Right cardiac atrium (tissue), 5 donors: ENCODE measurements at regions not wholly inside any gene's neighbourhood (a gene's known extent, or its start where the extent isn't known, plus 50 kb on each side); places are given as distances from the start of the nearest gene placed in this dataset.
"Not testable (repeated sequence)": the region's sequence is repeated elsewhere in the genome, so short reads cannot be mapped to it uniquely, and the experiment has no call there.

Experiments used
- ATAC-seq, 2 donors: fragments of 200-7000 bp; cut with Tn5 transposase; one replicate each; pipeline versions ENCODE4 v1.8.0 to v1.9.1; 2020; ENCODE audit warnings: moderate library complexity in 2 of 2, mild to moderate bottlenecking in 1 of 2
- DNase-seq, 3 donors: peaks; one replicate each; pipeline ENCODE4 v3.0.0-alpha.2; 2020
- H3K27ac ChIP-seq: one replicate; pipeline ENCODE4 v1.5.1; 2013; ENCODE audit warnings: mild to moderate bottlenecking, low read length, control low read depth, moderate library complexity
- H3K27me3 ChIP-seq: one replicate; pipeline ENCODE4 v1.6.1; 2013; ENCODE audit not compliant: control insufficient read depth, insufficient read depth
- H3K4me1 ChIP-seq: one replicate; pipeline ENCODE4 v1.6.1; 2013; ENCODE audit warnings: low read length; ENCODE audit not compliant: control insufficient read depth, insufficient read depth
- H3K4me3 ChIP-seq: one replicate; pipeline ENCODE4 v1.5.1; 2013; ENCODE audit warnings: low read length, control low read depth
- H3K9me3 ChIP-seq: one replicate; pipeline ENCODE4 v1.6.1; 2013; ENCODE audit warnings: low read length; ENCODE audit not compliant: control insufficient read depth
- whole genome bisulfite sequencing: extraction: QIAGEN DNeasy Blood & Tissue Kit; methylation state at CpG from one replicate; pipeline ENCODE4 v1.1.7; 2013; 5-methylcytosine and 5-hydroxymethylcytosine counted together
- intact Hi-C, 4 donors: fragments of 100-400 bp; cut with DNase I; formaldehyde crosslinking; loops; one replicate each; pipeline versions ENCODE4 v1.11.0 to v1.14.0; 2022 to 2023
- donor health status: healthy with polysubstance abuse.
- donor health status: DM: no; HTN: yes; CAD: no.
- donor health status: DM: no; HTN: no; CAD: no.
- donor health status: DM: no; HTN: yes; CAD: no; lungs with severe emphysema.
- donor health status: DM: yes; HTN: yes; CAD: no.

DNA sequence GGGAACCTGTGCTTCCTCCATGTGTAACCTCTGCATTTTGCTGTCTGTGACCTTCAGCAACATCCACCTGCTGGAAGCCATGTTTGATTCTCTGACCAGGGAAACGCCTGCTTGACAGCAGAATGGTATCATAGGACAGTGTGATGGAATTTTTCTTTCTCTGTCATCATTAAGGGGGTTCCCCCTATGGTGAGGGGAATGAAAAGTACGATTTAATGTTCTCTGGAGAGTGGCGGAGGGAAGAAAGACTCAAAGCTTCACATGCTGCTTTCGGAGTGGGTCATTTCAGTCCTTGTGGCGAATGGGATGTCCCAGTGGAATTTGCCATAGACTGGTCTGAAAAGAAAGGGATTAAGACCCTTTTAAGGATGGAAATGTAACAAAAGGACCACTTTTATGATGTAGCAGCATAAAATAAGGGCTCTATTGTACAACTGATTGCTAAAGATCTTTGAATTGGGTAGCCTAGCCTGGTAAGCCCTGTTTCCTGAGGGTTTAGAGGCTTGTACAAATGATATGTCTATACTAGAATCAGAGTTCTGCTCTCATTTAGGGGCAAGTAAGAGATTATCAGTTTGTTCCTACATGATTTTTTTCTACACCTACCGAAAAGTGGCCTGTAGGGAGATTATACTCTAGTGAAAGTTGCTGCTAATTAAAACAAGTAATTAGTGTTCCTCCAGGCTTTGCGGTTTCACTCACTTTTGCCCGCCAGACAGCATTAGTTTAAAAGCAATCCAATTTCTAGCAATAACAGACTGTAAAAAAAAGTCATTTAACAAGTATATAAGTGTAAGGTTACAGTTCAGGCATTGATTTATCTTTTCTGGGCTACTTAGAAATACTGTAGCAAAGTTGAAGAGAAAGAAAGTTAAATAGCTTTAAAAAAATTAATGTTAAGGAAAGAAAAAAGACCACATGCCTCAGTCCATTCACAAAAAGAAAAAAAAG, 904.5 kb downstream of the NR2F1-AS1 start:
- H3K9me3 ChIP-seq, result no peaks in the 10 kb centered on the region
- no peaks in the 10 kb centered on the region for H3K27me3 ChIP-seq
- H3K4me1 ChIP-seq, result no peaks in the 10 kb centered on the region
- H3K4me3 ChIP-seq, result no peak overlapping the region
- intact Hi-C loops, result no loop called here
- DNase-seq, result no peak
- H3K27ac ChIP-seq, result no peak overlapping the region
- no peak for ATAC-seq
- WGBS, result 89% methylated on average over 8 of the region's 8 CpGs

DNA sequence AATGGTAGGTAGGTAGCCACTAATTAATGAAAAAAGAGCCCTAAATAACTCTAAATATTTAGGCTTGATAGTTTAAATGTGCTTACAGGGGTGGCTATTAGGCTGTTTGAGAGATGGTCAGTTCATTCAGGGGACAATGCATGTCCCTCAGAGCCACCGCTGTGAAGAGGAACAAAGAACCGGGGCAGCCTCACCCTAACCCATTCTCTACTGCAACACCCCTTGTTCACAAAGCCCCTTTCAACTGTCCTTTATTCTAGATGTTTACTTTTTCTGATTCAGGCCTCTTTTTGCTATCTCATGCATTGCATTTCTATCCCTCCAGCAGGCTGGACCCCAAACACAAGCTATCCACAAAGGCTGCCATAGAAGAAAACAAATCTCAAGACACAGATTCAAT, 906.7 kb downstream of the NR2F1-AS1 start:
- no peaks in the 10 kb centered on the region for H3K9me3 ChIP-seq
- ATAC-seq (no peak), DNase-seq (no peak)
- H3K4me1 ChIP-seq, result no peaks in the 10 kb centered on the region
- 93% methylated on average over 2 of the region's 2 CpGs for WGBS
- H3K27me3 ChIP-seq, result no peaks in the 10 kb centered on the region
- no peak overlapping the region for H3K4me3 ChIP-seq
- intact Hi-C loops, result no loop called here
- H3K27ac ChIP-seq, result no peak overlapping the region

DNA sequence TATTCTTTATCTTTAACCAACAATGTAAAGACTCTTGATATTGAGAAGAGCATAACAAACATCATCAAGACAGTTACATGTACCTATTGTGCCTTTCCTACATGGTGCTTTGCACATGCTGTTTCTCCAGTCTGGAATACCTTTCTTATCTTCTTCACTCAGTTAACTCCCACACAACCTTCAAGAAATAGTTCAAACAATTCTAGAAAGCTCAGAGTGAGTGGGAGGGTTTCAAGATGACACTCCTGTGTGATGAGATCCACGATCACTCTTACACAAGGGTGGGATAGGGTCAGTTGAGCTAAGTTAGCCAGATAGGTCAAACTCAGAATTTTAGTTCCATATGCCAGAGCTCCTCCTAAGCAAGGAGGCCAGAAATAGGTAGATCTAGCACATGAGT, 915.5 kb downstream of the NR2F1-AS1 start:
- Histone ChIP-seq H3K4me1 (no peaks in the 10 kb centered on the region), H3K27me3 (no peaks in the 10 kb centered on the region), H3K4me3 (no peak overlapping the region), H3K27ac (no peak overlapping the region), H3K9me3 (no peaks in the 10 kb centered on the region)
- no peak for DNase-seq
- intact Hi-C loops, result no loop called here
- ATAC-seq, result no peak
- 53% methylated on average over 1 of the region's 1 CpG for WGBS

DNA sequence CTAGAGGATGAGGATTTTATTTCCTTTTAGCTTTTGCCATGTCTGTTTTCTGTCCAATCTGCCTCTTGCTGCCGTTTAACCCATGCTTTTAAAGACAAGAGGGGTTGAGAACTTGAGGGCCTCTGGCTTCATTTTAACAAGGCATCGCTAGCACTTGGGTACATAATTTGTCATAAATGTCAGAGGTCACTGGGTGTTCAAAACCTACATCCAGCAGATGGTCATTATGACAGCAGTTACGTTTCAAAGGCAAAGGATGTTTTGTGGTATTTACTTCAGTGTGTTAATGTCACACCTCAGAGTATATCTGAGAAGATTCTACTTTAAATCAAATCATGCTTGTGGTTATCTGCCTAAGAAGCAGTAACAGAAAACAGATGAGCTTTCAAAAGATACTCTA, 918.3 kb downstream of the NR2F1-AS1 start:
- no peak for ATAC-seq
- no peak overlapping the region for H3K4me3 ChIP-seq
- H3K27ac ChIP-seq, result no peak overlapping the region
- no peaks in the 10 kb centered on the region for H3K4me1 ChIP-seq
- H3K9me3 ChIP-seq, result no peaks in the 10 kb centered on the region
- intact Hi-C loops, result no loop called here
- no peaks in the 10 kb centered on the region for H3K27me3 ChIP-seq
- 45% methylated on average over 3 of the region's 3 CpGs for WGBS
- DNase-seq, result no peak

DNA sequence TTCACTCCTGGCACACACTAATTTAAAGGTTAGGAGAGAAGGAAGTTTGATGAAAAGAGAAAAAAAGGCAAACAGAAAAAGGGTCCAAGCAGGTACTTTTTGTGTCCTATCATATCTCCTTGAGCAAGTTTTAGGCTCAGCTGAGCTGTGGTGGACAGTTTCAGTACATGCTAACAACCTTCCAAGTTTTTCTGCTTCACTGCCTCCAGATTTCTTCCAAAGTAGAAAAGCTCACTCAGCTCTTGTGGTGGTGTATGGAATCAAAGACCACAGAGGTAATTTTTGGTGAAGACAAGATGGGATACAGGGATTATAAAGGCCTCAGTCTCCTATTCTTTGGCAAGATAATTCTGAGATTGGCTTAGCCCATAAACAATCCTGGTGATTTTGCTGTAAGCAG, 921.8 kb downstream of the NR2F1-AS1 start:
- Histone ChIP-seq H3K9me3 (no peaks in the 10 kb centered on the region), H3K4me3 (no peak overlapping the region), H3K4me1 (no peaks in the 10 kb centered on the region), H3K27ac (no peak overlapping the region), H3K27me3 (no peaks in the 10 kb centered on the region)
- intact Hi-C loops, result no loop called here
- no peak for DNase-seq
- ATAC-seq, result no peak

DNA sequence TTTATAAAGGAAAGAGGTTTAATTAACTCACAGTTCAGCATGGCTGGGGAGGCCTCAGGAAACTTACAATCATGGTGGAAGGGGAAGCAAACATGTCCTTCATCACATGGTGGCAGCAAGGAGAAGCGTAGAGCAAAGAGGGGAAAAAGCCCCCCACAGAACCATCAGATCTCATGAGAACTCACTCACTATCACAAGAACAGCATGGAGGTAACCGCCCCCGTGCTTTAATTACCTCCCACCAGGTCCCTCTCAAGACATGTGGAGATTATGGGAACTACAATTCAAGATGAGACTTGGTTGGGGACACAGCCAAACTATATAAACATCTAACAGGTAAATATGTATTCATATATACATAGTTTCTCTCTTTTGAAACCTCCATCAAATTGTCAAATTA, 926.4 kb downstream of the NR2F1-AS1 start:
- intact Hi-C loops, H3K4me3 ChIP-seq, H3K27me3 ChIP-seq, H3K9me3 ChIP-seq, DNase-seq, H3K27ac ChIP-seq, ATAC-seq, H3K4me1 ChIP-seq: not testable (repeated sequence)
- 92% methylated on average over 3 of the region's 3 CpGs for WGBS

DNA sequence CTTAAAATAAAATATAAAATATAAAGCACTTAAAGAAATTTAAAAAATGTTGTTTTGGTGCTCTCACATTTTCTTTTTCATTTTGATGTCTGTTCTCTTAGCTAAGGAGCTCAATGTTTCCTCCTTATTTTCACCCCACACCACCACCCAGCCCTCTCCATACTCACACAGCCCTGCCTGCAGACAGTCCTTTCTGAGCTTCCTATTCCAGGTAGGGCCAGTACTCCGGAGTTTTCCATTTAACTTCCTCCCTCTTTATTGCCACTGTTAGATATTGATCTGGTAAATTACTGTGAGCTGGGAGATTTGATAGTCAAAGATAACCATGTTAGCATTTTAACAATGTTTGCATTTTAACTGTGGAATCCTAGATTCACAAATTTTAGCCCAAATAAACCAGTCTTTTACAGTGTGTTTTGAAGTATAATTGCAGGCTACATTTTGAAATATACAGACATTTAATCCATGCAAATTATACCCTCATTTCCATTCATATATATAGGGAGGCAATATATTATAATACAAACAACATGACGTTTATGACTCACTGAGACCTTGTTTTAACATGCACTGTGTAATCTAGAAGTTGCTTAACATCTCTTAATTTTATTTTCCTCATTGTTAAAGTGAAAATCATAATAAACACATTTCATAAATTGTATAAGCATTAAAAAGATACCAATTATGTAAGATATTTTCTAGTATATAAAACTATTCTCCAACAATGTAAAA, 927.1 kb downstream of the NR2F1-AS1 start:
- H3K4me1 ChIP-seq, result no peaks in the 10 kb centered on the region
- no peak for ATAC-seq
- H3K9me3 ChIP-seq, result no peaks in the 10 kb centered on the region
- H3K27me3 ChIP-seq, result no peaks in the 10 kb centered on the region
- no peak overlapping the region for H3K27ac ChIP-seq
- no peak for DNase-seq
- intact Hi-C loops, result no loop called here
- 72% methylated on average over 2 of the region's 2 CpGs for WGBS
- no peak overlapping the region for H3K4me3 ChIP-seq

DNA sequence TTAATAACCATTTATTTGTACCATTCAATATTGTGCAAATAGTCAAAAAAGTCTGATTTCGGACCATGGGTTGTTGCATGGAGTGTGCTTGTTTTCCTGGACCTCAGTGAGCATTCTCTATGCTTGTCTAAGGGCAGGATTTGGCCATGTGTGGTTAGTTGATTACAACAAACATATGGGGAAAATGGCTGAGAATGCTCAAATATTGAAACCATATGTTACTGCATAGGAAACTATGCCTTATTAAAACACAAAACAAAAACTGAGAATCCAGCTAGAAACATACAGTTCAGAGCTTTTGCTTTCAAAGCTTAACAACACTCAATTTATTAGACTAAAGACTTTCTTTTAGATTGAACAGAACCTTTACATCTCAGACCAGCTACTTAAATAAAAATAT, 928.3 kb downstream of the NR2F1-AS1 start:
- ATAC-seq (no peak), DNase-seq (no peak)
- intact Hi-C loops, result no loop called here
- no peak overlapping the region for H3K4me3 ChIP-seq
- WGBS, result 83% methylated on average over 1 of the region's 1 CpG
- no peak overlapping the region for H3K27ac ChIP-seq
- no peaks in the 10 kb centered on the region for H3K27me3 ChIP-seq
- H3K9me3 ChIP-seq, result no peaks in the 10 kb centered on the region
- H3K4me1 ChIP-seq, result no peaks in the 10 kb centered on the region

DNA sequence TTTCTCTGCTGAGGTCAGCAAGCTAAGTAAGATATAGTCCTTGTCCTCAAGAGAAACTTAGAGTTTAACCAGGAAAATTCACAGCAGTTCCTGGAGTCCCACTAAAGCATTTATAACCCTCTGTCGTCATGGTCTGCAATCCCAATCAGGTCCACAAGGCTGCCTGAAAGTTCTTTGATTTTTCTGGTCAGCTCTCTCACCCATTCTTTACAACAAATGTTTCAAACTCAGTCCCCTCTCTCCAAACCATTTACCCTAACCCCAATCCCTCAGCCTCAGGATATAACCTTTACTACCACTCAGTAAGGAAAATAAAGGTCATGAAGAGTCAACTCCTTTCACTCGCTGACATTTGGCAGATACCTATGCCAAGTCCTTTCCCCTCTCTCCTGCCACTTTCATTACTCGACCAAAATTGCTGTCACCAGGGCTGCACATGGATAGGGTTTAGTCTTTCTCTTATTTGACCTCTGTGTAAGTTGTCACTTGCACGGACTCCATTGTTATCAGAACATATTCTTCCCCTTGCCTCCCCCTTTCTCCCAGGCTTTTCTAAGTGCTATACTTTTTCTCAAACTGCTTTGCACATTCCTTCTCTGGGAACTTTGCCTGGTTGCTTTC, 936.6 kb downstream of the NR2F1-AS1 start:
- WGBS, result 28% methylated on average over 4 of the region's 4 CpGs
- H3K27ac ChIP-seq, result no peak overlapping the region

DNA sequence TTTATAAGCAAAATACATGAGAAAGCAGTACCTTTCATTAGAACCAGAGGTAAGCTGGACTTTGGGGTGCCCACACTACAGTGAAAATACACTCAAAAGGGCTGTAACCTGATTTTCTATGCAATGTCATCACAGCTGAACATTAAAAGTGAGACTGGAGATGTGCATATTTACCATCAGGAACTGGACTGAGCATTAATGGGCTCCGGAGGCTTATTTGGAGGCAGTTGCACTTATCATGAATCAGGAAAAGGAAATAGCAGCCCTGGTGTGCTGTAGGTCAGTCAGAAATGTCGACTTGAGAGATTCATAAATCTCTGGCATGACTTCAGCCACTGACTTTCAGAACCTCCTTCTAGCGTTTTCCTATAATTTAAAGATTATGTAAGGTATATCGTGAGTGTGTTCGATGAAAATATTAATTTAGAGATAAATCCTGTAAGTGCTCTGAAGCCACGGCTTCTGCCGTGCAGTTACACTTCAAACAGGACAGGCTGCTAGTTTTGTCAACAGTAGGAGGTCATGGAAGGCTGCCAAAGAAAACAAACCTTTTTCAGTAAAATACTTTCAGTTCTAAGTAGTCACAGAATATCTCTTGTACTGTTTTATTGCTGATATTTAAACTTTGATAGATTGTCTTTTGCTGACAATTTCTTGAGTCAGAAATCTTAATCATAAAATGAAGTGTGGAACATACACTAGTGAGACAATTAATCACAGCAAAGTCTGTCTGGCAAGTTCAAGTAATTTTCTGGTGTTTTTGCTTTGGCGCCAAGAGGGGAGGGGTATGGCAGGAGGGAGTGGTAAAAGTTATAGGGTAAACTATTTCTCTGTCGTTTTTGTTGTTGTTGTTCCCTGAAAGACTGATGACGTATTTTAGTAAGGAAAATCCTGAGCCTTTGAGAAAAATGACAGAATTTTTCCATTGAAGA, 939.7 kb downstream of the NR2F1-AS1 start:
- ATAC-seq (peak; percentile 71 to 75), DNase-seq (peak in 1 of 3 donors; percentile 30)
- Histone ChIP-seq H3K27me3 (no peaks in the 10 kb centered on the region), H3K9me3 (no peaks in the 10 kb centered on the region), H3K27ac (peak overlapping the region; percentile 1), H3K4me3 (peak overlapping the region; percentile 57), H3K4me1 (no peaks in the 10 kb centered on the region)
- 9% methylated on average over 10 of the region's 10 CpGs for WGBS
- intact Hi-C loops, result no loop called here

More for the DNA sequence above, 936.6 kb downstream of the NR2F1-AS1 start:
- DNase-seq (no peak), ATAC-seq (peak in 1 of 2 donors; percentile 61)
- intact Hi-C loops, result no loop called here
- H3K4me1 ChIP-seq, result no peaks in the 10 kb centered on the region
- no peak overlapping the region for H3K4me3 ChIP-seq
- H3K9me3 ChIP-seq, result no peaks in the 10 kb centered on the region
- H3K27me3 ChIP-seq, result no peaks in the 10 kb centered on the region
